ENCODE measurements at regions not wholly inside any gene's neighbourhood (a gene's known extent, or its start where the extent isn't known, plus 50 kb on each side); places are given as distances from the start of the nearest gene placed in this dataset.
A peak's percentile ranks its signal among the peaks of the same experiment; 100 is the strongest.

- DNase-seq (ENCODE audit: low read depth): no peak
Measured at GRCh38 chr9:82495884-82496777, 507.6 kb downstream of the SPATA31D1 start.

- DNase-seq (ENCODE audit: low read depth): no peak
Measured at GRCh38 chr9:82498541-82499317, 510.2 kb downstream of the SPATA31D1 start.

- DNase-seq (ENCODE audit: low read depth): no peak
Measured at GRCh38 chr9:82499337-82499736, 510.8 kb downstream of the SPATA31D1 start.

GRCh38 chr9:82504620-82505019 lies 516.0 kb downstream of the SPATA31D1 start:
- no peak for DNase-seq (ENCODE audit: low read depth)

GRCh38 chr9:82511626-82512025 lies 523.1 kb downstream of the SPATA31D1 start:
- no peak for DNase-seq (ENCODE audit: low read depth)

- no peak for DNase-seq (ENCODE audit: low read depth)
Measured at GRCh38 chr9:82512728-82513127, 524.2 kb downstream of the SPATA31D1 start.

- peak; percentile 33 for DNase-seq (ENCODE audit: low read depth)
Measured at GRCh38 chr9:82513242-82513751, 524.7 kb downstream of the SPATA31D1 start.

- peak; percentile 11 for DNase-seq (ENCODE audit: low read depth)
Measured at GRCh38 chr9:82513976-82514735, 525.6 kb downstream of the SPATA31D1 start.

- no peak for DNase-seq (ENCODE audit: low read depth)
Measured at GRCh38 chr9:82518868-82519267, 530.3 kb downstream of the SPATA31D1 start.

GRCh38 chr9:82519332-82519731 lies 530.8 kb downstream of the SPATA31D1 start:
- no peak for DNase-seq (ENCODE audit: low read depth)

- no peak for DNase-seq (ENCODE audit: low read depth)
Measured at GRCh38 chr9:82524407-82524806, 535.8 kb downstream of the SPATA31D1 start.

GRCh38 chr9:82526577-82526976 lies 536.4 kb downstream of the RASEF start:
- DNase-seq (ENCODE audit: low read depth): no peak

GRCh38 chr9:82531795-82532194 lies 531.1 kb downstream of the RASEF start:
- DNase-seq (ENCODE audit: low read depth): no peak

GRCh38 chr9:82532504-82533180 lies 530.3 kb downstream of the RASEF start:
- DNase-seq (ENCODE audit: low read depth): no peak

- DNase-seq (ENCODE audit: low read depth): no peak
Measured at GRCh38 chr9:82535432-82535998, 527.4 kb downstream of the RASEF start.

- DNase-seq (ENCODE audit: low read depth): no peak
Measured at GRCh38 chr9:82538634-82539033, 524.3 kb downstream of the RASEF start.

- no peak for DNase-seq (ENCODE audit: low read depth)
Measured at GRCh38 chr9:82539146-82539545, 523.8 kb downstream of the RASEF start.

- DNase-seq (ENCODE audit: low read depth): no peak
Measured at GRCh38 chr9:82539856-82540579, 522.9 kb downstream of the RASEF start.

GRCh38 chr9:82543726-82544125 lies 519.2 kb downstream of the RASEF start:
- DNase-seq (ENCODE audit: low read depth): no peak

- DNase-seq (ENCODE audit: low read depth): no peak
Measured at GRCh38 chr9:82546136-82546535, 516.8 kb downstream of the RASEF start.

Data from Daoy (cell line).